HL-60 (cell line): ENCODE measurements at regions not wholly inside any gene's neighbourhood (a gene's known extent, or its start where the extent isn't known, plus 50 kb on each side); places are given as distances from the start of the nearest gene placed in this dataset.

Experiments used
- DNase-seq, 2 experiments: peaks; one replicate each; pipeline ENCODE4 v3.0.0-alpha.2; 2010 to 2020; ENCODE audit warnings: low read depth in 1 of 2, low spot score in 1 of 2
- H3K27ac ChIP-seq: fragments of 250-450 bp; sonication (Bioruptor Pico); replicated peaks from 2 replicates; pipeline ENCODE4 v1.5.1; 2020; ENCODE audit warnings: mild to moderate bottlenecking, moderate library complexity
- H3K27me3 ChIP-seq: fragments of 250-450 bp; sonication (Bioruptor Pico); 2 replicates; pipeline ENCODE4 v1.5.1; 2021; ENCODE audit warnings: mild to moderate bottlenecking, moderate library complexity; ENCODE audit not compliant: insufficient read depth, poor library complexity, severe bottlenecking
- H3K4me3 ChIP-seq: replicated peaks from 2 replicates; pipeline ENCODE4 v1.5.1; 2011; ENCODE audit warnings: mild to moderate bottlenecking, control low read depth, low read length; ENCODE audit not compliant: insufficient read depth
- GABPA ChIP-seq: IDR thresholded peaks from 2 replicates; pipeline ENCODE4 v1.6.1; 2012; ENCODE audit warnings: low read depth
- POLR2AphosphoS5 ChIP-seq: IDR thresholded peaks from 2 replicates; pipeline ENCODE4 v1.6.1; 2012; ENCODE audit warnings: low read depth
- SPI1 ChIP-seq: IDR thresholded peaks from 2 replicates; pipeline ENCODE4 v1.6.1; 2012; ENCODE audit warnings: low read depth, mild to moderate bottlenecking, borderline replicate concordance
- TF ChIP-seq, protein P1 (sequence below): IDR thresholded peaks from 2 replicates; pipeline ENCODE4 v1.6.1; 2012; ENCODE audit warnings: low read depth; ENCODE audit not compliant: insufficient replicate concordance
- TF ChIP-seq, protein P2 (sequence below): IDR thresholded peaks from one replicate; pipeline ENCODE4 v1.5.1; 2011; ENCODE audit warnings: low read length, control low read depth, inconsistent platforms; ENCODE audit not compliant: insufficient read depth

DNA sequence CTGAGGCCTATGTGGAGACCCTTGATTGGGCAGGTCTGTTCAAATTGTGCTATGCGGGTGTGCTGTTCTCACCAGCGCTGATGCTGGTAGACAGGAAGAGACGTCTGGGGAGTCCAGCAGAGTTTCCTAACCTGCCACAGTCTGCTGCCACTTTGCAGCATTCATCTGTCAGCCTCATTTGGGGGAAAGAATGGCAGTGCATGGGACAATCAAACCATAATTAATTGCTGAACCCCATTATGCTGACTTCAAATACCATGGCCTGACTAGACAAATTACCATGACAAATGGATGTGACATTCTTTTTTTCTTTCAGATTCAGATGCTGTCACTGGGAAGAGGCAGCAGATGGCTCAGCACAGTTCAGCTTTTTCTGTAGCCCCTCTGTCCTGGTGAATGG, 171.4 kb upstream of the SYNDIG1 start:
- Histone ChIP-seq H3K4me3 (no peak overlapping the region), H3K27me3 (no peaks in the 10 kb centered on the region), H3K27ac (no peak overlapping the region)
- no peak for DNase-seq
- TF ChIP-seq, protein P1, sequence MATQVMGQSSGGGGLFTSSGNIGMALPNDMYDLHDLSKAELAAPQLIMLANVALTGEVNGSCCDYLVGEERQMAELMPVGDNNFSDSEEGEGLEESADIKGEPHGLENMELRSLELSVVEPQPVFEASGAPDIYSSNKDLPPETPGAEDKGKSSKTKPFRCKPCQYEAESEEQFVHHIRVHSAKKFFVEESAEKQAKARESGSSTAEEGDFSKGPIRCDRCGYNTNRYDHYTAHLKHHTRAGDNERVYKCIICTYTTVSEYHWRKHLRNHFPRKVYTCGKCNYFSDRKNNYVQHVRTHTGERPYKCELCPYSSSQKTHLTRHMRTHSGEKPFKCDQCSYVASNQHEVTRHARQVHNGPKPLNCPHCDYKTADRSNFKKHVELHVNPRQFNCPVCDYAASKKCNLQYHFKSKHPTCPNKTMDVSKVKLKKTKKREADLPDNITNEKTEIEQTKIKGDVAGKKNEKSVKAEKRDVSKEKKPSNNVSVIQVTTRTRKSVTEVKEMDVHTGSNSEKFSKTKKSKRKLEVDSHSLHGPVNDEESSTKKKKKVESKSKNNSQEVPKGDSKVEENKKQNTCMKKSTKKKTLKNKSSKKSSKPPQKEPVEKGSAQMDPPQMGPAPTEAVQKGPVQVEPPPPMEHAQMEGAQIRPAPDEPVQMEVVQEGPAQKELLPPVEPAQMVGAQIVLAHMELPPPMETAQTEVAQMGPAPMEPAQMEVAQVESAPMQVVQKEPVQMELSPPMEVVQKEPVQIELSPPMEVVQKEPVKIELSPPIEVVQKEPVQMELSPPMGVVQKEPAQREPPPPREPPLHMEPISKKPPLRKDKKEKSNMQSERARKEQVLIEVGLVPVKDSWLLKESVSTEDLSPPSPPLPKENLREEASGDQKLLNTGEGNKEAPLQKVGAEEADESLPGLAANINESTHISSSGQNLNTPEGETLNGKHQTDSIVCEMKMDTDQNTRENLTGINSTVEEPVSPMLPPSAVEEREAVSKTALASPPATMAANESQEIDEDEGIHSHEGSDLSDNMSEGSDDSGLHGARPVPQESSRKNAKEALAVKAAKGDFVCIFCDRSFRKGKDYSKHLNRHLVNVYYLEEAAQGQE = no peak
- TF ChIP-seq GABPA (no peak), POLR2AphosphoS5 (no peak)

DNA sequence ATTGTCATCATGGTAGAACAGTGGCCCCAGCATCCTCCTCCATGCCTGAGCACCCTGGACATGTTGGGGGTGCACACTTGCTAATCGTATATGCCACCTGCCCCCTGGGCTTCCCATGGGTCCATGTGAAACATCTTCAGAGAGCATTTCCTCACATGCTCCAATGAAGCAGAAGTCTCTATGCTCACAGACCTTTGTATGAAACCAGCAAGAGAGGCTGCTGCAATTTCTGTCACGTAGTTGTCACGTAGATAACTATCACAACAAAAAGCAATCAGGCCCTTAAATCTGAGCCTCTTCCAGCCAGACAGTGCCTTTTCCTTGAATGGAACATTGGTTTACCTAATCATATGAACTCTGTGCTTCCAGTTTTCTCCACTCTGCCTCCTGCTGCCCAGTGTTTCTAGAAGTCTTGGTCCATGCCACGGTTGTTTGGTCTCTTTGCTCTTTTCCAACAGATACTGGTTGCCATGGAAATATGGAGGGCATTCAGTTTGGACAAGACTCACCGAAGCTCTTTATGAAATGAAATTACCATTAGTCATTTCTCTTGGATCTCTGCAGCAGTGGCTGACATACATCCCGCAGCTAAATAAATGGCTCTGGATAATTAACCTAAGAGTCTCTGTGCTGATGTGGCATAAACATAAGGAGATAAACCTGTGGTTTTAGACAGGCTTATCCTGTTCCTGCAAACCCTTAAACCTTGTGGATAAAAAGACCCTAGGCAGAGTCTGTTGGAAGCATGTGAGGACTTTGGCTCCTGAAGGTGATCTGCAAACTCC, 172.8 kb upstream of the SYNDIG1 start:
- Histone ChIP-seq H3K4me3 (no peak overlapping the region), H3K27ac (no peak overlapping the region), H3K27me3 (no peaks in the 10 kb centered on the region)
- no peak for DNase-seq
- TF ChIP-seq POLR2AphosphoS5 (no peak), SPI1 (no peak), GABPA (no peak)
- TF ChIP-seq, protein P2, sequence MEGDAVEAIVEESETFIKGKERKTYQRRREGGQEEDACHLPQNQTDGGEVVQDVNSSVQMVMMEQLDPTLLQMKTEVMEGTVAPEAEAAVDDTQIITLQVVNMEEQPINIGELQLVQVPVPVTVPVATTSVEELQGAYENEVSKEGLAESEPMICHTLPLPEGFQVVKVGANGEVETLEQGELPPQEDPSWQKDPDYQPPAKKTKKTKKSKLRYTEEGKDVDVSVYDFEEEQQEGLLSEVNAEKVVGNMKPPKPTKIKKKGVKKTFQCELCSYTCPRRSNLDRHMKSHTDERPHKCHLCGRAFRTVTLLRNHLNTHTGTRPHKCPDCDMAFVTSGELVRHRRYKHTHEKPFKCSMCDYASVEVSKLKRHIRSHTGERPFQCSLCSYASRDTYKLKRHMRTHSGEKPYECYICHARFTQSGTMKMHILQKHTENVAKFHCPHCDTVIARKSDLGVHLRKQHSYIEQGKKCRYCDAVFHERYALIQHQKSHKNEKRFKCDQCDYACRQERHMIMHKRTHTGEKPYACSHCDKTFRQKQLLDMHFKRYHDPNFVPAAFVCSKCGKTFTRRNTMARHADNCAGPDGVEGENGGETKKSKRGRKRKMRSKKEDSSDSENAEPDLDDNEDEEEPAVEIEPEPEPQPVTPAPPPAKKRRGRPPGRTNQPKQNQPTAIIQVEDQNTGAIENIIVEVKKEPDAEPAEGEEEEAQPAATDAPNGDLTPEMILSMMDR = no peak

DNA sequence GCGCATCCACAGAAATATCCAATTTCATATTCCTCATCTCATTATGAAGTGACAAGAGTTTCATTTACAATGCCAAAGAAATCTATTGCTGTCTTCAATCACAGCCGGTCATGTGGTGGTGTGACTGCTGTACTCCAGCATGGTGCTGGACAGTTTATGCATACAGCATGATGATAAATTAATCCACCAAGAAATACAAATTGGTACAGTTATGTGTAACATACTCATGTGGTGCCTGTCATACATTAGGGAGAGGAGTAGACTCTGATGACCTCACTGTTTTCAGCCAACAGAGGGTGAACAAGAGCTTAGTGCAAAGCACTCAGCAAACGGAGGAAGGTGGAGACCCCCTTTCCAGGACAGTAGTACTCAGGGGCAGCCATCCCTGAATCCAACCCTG, 178.4 kb upstream of the SYNDIG1 start:
- TF ChIP-seq, protein P1 = no peak
- TF ChIP-seq GABPA (no peak), SPI1 (no peak), POLR2AphosphoS5 (no peak)
- TF ChIP-seq, protein P2 = no peak
- DNase-seq = no peak
- H3K4me3 ChIP-seq = no peak overlapping the region
- H3K27me3 ChIP-seq = no peaks in the 10 kb centered on the region
- H3K27ac ChIP-seq = no peak overlapping the region; the same call in 1 of the 2 replicates

DNA sequence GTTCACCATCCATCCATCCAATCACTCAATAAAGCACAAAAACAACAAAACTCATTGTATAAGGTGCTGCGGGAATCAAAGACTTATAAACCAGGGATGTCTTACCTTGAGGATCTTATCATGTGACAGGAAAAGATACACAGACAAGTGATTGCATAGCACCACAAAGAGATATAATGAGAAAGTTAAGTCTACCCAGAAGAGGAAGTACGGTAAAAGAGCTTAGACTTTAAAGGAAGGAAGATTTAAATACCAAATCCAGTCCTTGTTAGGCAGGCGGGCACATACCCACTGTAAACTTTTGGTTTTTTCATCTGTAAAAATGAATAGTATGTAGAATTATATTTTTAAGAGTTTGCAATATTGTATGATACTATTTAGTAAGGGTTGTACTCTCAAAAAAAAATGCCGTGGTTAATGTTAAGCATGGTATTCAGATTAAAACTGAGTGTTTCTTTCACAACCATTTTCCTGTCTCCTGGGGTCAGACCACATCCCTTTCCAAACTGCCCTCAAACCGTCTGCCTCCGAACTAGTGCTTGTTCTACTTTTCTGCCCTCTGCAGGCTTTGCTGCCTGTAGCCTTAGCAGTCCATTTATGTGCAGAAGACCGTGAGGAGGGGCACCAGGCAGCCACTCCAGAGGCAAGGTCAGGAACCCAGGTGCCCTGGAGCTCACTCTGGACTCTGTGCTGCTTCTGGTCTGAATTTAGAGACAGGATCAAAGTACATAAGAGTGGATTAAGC, 179.5 kb upstream of the SYNDIG1 start:
- peak; percentile 73 to 92 for DNase-seq
- Histone ChIP-seq H3K27me3 (no peaks in the 10 kb centered on the region), H3K27ac (peak overlapping the region; percentile 74), H3K4me3 (no peak overlapping the region)
- TF ChIP-seq SPI1 (no peak), GABPA (0 out of 2 replicates have a peak, but pooled peaks have one; percentile 11), POLR2AphosphoS5 (peak; percentile 81)
- TF ChIP-seq, protein P2 = no peak
- TF ChIP-seq, protein P1 = peak; percentile 20
